Tibial nerve (tissue), 4 donors: ENCODE measurements at regions not wholly inside any gene's neighbourhood (a gene's known extent, or its start where the extent isn't known, plus 50 kb on each side); places are given as distances from the start of the nearest gene placed in this dataset.
"Not testable (repeated sequence)": the region's sequence is repeated elsewhere in the genome, so short reads cannot be mapped to it uniquely, and the experiment has no call there.

Experiments used
- DNase-seq, 2 donors: peaks; one replicate each; pipeline ENCODE4 v3.0.0-alpha.2; 2019; ENCODE audit warnings: low spot score in 2 of 2
- H3K27ac ChIP-seq, 4 donors: fragments of 200-600 bp; sonication (generic) in 3 of 4; one replicate each; pipeline ENCODE4 v1.5.1; 2017 to 2019; ENCODE audit warnings: mild to moderate bottlenecking in 1 of 4
- H3K27me3 ChIP-seq, 2 donors: fragments of 200-600 bp; sonication (generic) in 1 of 2; one replicate each; pipeline versions ENCODE4 v1.5.1 to v1.6.0; 2017 to 2019
- H3K36me3 ChIP-seq, 3 donors: fragments of 200-600 bp; sonication (generic); one replicate each; pipeline ENCODE4 v1.5.1; 2018 to 2019
- H3K4me1 ChIP-seq, 4 donors: fragments of 200-600 bp; sonication (generic) in 3 of 4; one replicate each; pipeline ENCODE4 v1.5.1; 2017 to 2019
- H3K4me3 ChIP-seq, 4 donors: fragments of 200-600 bp; sonication (generic) in 3 of 4; one replicate each; pipeline ENCODE4 v1.5.1; 2017 to 2019; ENCODE audit warnings: mild to moderate bottlenecking in 1 of 4, moderate library complexity in 1 of 4
- H3K9me3 ChIP-seq, 4 donors: fragments of 200-600 bp; sonication (generic) in 3 of 4; one replicate each; pipeline ENCODE4 v1.5.1; 2017 to 2019
- WGBS, 2 donors: methylation state at CpG; one replicate each; pipeline ENCODE4 v1.1.5; 2018; 5-methylcytosine and 5-hydroxymethylcytosine counted together

DNA sequence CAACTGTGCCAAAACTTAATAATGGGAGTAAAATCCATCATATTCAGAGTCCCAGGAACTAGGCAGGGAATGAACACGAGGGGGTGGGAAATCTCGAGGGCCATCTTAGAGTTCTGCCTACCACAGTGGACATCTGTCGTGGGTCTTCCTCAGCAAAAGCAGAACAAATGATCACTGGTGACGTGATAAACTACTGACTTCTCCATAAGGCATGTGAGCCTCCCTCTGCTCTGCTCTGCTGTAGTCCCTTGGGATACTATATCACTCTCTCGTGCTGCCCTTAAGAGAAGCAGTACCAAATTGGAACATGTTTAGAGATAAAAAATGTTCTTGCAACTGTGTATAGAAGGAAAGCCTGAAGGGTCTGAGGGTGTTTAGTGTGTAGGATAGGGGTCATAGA is 180.5 kb downstream of the SPDYE17 start:
- not testable (repeated sequence) for H3K36me3 ChIP-seq, DNase-seq, H3K9me3 ChIP-seq, H3K27me3 ChIP-seq, H3K4me1 ChIP-seq, H3K4me3 ChIP-seq, H3K27ac ChIP-seq
- 69 to 86% methylated on average over 2 to 5 of the region's 5 CpGs for WGBS, 2 donors

DNA sequence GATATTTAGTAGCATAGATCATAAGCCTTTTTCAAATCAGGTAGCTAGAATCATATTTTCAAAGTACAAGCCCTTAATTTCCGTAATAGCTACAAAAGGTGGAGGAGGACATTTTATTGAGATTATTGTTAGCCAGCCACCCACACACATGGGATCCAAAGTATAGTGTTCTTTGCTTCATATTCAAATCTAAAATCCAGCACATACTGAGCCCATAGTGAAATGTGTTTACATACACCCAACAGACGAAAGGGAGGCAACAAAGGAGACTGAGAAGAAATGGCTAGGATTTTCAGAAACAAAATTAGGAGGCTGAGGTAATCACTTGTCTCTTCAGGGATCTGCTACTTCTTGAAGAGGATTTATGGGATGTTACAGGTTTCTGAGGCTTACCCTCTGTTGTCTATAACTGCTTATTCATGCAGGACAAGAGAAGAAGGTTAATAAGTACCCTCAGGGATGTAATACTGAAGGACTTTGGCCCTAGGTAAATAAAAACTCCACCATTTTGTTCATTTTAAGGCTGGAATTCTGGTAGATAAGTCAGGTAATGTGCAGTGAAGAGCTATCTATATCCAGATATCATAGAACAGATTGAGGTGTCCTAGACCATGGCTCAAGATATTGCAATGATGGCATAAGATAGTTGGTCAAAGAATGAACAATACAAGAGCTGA is 182.1 kb downstream of the SPDYE17 start:
- H3K4me1 ChIP-seq, H3K9me3 ChIP-seq, H3K27ac ChIP-seq, H3K36me3 ChIP-seq, H3K27me3 ChIP-seq, DNase-seq, H3K4me3 ChIP-seq: not testable (repeated sequence)
- 78 to 84% methylated on average over 2 of the region's 2 CpGs for WGBS, 2 donors

DNA sequence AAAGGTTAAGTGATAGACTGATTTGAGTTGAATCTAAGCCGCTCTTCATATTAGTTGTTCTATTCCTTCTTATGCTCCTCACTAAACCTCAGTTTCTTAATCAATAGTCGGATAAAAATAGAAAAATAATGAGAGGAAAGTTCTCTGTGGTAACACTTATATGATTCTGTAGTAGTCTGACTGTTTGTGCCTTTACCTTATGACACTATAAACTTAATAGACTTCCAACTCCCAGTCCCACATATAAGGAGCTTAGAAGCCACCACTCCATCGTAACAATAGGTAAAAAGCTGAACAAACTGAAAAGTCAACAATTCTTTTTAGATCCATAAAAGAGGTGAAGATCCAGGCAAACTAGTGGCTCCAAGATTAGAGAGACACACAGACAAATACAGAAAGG is 192.3 kb downstream of the SPDYE17 start:
- H3K36me3 ChIP-seq, H3K4me3 ChIP-seq, H3K4me1 ChIP-seq, DNase-seq, H3K27ac ChIP-seq, H3K9me3 ChIP-seq, H3K27me3 ChIP-seq: not testable (repeated sequence)
- 93 to 95% methylated on average over 3 of the region's 3 CpGs for WGBS, 2 donors

DNA sequence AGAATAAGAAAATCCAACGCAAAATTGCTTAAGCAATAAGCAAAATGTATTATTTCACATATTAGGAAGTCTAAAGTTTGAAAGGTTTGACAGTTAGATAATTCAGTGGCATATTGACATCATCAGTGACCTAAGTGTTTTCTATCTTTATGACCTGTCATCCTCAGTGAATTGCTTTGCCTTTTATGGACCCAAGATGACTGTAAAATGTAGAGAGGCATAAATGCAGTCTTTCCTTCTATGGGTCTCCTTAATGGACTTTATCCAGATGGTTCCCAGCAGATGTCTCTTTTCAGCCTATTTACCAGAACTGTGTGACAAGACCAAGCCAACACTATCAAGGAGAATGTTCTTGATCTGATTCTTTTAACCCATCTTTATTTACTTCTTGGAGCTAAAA is 192.9 kb downstream of the SPDYE17 start:
- not testable (repeated sequence) for H3K4me1 ChIP-seq, H3K4me3 ChIP-seq, DNase-seq, H3K36me3 ChIP-seq, H3K27ac ChIP-seq, H3K27me3 ChIP-seq, H3K9me3 ChIP-seq
- WGBS, 2 donors, result 89 to 91% methylated on average over 1 of the region's 1 CpG

DNA sequence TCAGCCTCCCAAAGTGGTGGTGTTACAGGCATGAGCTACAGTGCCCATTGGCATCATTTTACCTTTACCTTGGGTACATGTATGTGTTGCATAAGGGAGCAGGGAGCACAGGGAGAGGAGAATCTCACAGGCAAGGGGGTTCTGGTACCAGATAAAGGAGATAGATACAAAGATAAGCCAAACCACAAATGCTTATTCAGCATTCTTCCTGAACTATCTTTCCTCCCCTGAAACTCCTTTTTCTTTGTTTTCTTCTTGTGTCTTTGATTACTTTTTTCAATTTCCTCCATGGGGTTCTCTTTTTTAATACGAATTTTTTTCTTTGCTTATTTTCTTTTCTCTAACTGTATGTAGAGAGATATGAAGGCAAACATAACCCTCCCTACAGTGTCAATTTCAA is 193.8 kb downstream of the SPDYE17 start:
- H3K4me3 ChIP-seq, H3K9me3 ChIP-seq, DNase-seq, H3K36me3 ChIP-seq, H3K27ac ChIP-seq, H3K27me3 ChIP-seq, H3K4me1 ChIP-seq: not testable (repeated sequence)
- 71 to 81% methylated on average over 1 of the region's 1 CpG for WGBS, 2 donors

DNA sequence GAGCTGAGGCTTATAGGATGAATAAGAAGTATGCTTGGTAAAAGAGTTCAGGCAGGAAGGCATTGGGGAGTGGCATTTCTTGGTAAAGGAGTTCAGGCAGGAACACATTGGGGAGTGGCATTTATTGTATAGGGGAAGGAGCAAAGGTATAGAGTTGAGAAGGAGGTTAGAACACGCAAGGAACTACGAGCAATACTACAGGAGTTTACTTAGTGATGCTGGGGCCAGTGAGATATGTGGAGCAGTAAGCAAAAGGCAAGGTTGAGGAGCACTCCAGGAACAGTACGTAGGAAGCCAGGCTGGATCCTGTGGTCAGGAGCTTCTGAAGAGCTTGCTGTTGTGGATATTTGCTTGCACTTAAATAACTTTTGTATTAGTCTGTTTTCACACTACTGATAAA is 202.2 kb upstream of the POMZP3 start:
- H3K4me3 ChIP-seq, H3K27me3 ChIP-seq, H3K9me3 ChIP-seq, DNase-seq, H3K36me3 ChIP-seq, H3K4me1 ChIP-seq: not testable (repeated sequence)
- WGBS, 2 donors, result 88 to 92% methylated on average over 3 of the region's 3 CpGs
- peak overlapping the region in 1 of 4 donors; percentile 34 for H3K27ac ChIP-seq

DNA sequence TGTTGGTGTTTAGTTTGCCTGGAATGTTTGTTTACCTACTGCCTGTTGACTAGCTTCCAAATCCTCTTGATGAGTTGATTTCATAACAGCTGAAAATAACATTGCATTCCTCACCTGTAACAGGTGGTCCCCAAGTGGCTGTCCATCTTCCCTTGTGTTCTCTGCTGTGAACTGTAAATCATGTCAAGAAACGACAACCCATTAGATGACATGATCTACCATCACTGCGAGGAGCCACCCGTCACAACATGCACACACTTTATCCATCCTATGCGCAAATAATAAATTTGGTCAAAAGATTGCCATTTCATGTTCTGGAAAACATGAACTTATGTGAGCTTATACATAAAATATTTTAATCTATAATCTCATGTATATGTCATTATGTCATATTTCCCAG is 199.1 kb upstream of the POMZP3 start:
- H3K27ac ChIP-seq, H3K4me1 ChIP-seq, H3K36me3 ChIP-seq, H3K9me3 ChIP-seq, DNase-seq, H3K27me3 ChIP-seq, H3K4me3 ChIP-seq: not testable (repeated sequence)
- WGBS, 2 donors, result 94 to 96% methylated on average over 4 of the region's 4 CpGs

DNA sequence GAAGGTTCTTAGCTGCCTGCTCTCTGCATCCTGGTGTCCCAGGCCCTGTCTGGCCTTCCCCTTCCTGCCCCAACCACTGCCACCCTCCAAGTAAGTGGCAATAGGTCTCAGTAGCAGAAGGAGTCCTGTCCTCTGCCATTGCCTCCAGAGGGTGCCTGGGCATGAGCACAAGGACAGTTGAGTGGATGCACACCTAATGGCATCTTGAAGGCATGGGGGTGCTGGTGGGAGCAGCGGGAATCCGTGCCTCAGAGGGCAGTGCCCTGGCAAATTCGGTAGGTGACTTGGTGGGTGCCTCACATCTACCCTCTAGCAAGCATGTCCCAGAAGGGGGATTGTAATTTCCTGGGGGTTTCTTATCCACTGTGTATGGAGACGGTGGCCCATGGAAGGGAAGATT is 182.8 kb upstream of the POMZP3 start:
- not testable (repeated sequence) for H3K9me3 ChIP-seq, DNase-seq, H3K36me3 ChIP-seq, H3K4me3 ChIP-seq, H3K4me1 ChIP-seq, H3K27ac ChIP-seq, H3K27me3 ChIP-seq
- WGBS, 2 donors, result 93 to 100% methylated on average over 3 to 4 of the region's 4 CpGs

DNA sequence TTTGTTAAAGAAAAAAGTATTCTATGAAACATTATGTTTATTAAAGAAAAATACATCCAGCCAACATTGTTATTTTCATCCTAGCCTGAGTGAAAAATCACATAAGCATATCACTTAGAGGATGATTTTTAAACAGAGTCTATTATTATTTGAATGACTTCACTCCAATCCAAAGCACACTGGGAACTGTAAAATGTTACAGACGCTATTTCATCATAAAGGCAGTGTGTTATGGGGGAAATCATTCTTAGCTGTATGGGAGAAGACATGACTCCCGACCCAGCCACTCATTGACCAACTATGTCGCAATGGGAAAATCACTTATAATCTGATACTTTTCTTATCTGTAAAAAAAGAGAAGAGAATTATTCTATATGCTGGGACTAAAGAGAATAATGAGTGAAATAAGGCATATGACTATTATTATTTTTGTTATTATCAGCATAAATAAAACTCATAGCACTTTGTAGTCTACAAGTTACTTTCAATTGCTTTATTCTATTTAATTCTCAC is 180.6 kb upstream of the POMZP3 start:
- not testable (repeated sequence) for H3K27me3 ChIP-seq, H3K4me1 ChIP-seq, DNase-seq, H3K4me3 ChIP-seq, H3K9me3 ChIP-seq, H3K36me3 ChIP-seq, H3K27ac ChIP-seq
- whole genome bisulfite sequencing, 2 donors, result 42 to 43% methylated on average over 3 of the region's 3 CpGs

DNA sequence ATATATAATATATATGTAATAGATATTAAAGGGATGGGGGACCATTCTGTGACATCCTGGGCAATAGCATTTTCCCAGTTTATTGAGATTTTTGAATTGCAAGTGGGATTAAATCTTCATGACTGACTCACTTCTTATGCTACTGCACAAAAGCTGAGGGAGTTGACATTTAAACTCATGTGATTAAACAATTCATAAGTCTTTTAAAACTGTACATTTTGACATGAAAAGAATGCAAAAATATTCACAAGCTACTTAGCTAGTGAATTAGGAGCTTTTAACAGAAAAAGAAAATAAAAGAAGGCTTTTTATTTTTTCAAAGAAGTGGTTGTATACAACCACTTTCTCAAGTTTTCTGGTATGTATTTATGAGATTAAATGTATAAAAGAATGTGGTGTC is 179.4 kb upstream of the POMZP3 start:
- H3K36me3 ChIP-seq, DNase-seq, H3K27me3 ChIP-seq, H3K4me1 ChIP-seq, H3K9me3 ChIP-seq: not testable (repeated sequence)
- Histone ChIP-seq H3K4me3 (peak overlapping the region in 2 of 4 donors; percentile 15 to 24), H3K27ac (peak overlapping the region; percentile 46 to 89 (median 64))

DNA sequence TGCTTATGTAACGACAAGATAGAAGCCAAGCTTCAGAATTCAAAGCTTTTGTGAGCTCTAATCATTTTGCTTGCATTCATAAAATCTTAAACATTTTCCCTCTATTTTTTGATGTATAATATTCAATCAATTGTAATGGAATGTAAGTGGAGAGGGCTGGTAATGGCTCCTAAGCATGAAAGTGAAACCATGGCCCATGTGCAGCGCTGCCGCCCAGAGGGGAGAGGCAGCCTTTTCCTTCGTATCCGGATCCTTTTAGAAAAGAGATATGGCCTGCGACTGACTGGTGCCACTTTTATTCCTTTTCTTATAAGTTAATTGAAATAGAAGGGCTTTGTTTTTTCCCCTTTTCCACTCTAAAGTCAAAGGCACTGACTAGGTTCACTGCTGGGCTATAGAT is 178.9 kb upstream of the POMZP3 start:
- Histone ChIP-seq H3K4me3 (peak overlapping the region in 3 of 4 donors; percentile 15 to 25 (median 24)), H3K27ac (peak overlapping the region; percentile 46 to 89 (median 64))
- not testable (repeated sequence) for H3K4me1 ChIP-seq, H3K36me3 ChIP-seq, H3K9me3 ChIP-seq, H3K27me3 ChIP-seq
- DNase-seq, result peak in 1 of 2 donors; percentile 4
- WGBS, 2 donors, result 17 to 27% methylated on average over 6 of the region's 6 CpGs

DNA sequence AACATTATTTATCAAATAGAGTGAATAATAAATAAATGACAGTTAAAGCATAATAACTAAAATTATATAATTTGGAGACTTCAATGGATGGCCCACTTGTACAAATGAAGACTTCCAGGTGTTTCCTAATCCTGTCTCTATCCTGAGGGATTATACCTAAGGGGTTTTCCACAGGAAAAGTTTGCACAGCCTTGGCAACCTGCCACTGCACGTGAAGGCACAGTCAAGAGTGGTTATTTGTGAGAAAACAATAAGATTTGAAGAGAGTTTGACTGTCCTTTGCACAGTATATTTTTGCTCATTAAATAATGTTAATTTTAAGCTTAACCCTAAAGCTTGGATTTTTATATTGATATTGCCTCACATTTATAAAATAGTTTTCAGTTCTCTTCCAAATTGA is 178.2 kb upstream of the POMZP3 start:
- H3K4me3 ChIP-seq, H3K36me3 ChIP-seq, H3K4me1 ChIP-seq, H3K27me3 ChIP-seq, H3K9me3 ChIP-seq, DNase-seq: not testable (repeated sequence)
- peak overlapping the region in 3 of 4 donors; percentile 62 to 89 (median 65) for H3K27ac ChIP-seq
- WGBS, 2 donors, result 17 to 27% methylated on average over 1 of the region's 1 CpG

DNA sequence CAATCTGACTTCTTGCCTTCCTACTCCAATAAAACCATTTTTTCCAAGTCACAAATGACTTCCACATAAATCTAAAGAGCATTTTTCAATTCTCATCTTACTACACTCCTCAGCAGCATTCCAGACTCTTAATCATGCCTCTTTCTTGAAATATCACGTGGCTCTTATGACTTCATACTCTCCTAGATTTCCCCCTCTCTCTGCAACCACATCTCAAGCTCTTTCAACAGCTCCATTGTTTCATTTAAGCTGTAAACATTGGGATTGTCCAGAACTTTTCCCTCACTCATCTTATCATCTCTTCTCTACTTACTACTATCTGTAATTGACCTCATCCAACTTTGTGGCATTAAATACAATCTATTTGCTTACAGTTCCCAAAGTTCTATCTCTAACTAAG is 170.6 kb upstream of the POMZP3 start:
- H3K4me1 ChIP-seq, H3K4me3 ChIP-seq, H3K9me3 ChIP-seq, DNase-seq, H3K36me3 ChIP-seq, H3K27me3 ChIP-seq: not testable (repeated sequence)
- H3K27ac ChIP-seq, result peak overlapping the region in 2 of 4 donors; percentile 41 to 74
- WGBS, 2 donors, result 38 to 50% methylated on average over 1 of the region's 1 CpG

DNA sequence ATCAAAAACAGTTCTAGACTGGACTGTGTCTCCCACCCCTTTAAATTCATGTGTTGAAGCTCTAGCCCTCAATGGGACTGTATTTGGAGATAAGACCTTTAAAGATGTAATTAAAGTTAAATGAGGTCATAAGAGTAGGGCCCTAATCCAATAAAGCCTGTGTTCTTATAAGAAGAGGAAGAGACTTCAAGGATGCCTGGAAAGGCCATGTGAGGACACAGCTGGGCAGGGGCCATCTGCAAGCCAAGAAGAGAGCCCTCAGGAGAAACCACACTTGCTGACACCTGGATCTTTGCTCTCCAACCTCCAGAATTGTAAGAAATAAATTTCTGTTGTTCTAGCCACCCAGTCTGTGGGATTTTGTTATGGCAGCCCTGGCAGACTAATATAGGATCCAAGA is 153.6 kb upstream of the POMZP3 start:
- H3K4me3 ChIP-seq, H3K9me3 ChIP-seq, H3K27ac ChIP-seq, DNase-seq, H3K27me3 ChIP-seq, H3K4me1 ChIP-seq, H3K36me3 ChIP-seq: not testable (repeated sequence)
